Activated CD4-positive, CD25-positive, alpha-beta regulatory T cell treated with anti-CD3 and anti-CD28 coated beads, Interleukin-2, amount 50 U/mL, for 72 hours (primary cell): ENCODE measurements at regions not wholly inside any gene's neighbourhood (a gene's known extent, or its start where the extent isn't known, plus 50 kb on each side); places are given as distances from the start of the nearest gene placed in this dataset.
"Not testable (repeated sequence)": the region's sequence is repeated elsewhere in the genome, so short reads cannot be mapped to it uniquely, and the experiment has no call there.

Source experiments
- DNase-seq: peaks from one replicate; pipeline ENCODE4 v3.0.0; 2021

DNA sequence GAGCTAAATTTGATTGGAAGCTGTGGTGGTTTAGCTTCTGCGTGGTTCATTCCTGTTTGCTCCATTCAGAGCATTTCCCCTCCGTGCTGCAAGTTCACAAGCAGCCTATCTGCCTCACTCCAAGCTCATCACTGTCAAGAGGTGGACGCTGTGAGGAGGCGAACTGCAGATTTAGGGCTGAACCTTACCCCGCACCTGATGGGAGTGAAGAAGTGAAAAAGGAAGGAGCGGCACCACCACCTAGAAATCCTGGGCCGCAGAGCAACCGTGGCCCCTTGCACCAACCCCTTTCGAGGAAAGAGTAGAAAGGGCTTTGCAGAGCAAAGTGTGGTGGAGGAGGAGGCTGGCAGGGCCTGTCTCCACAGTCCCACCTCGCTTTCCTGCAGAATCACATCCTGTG is 117.4 kb downstream of the IER5 start:
- DNase-seq: no peak

GRCh38 chr1:181206513-181206912 is 118.0 kb downstream of the IER5 start:
- DNase-seq: no peak

GRCh38 chr1:181206979-181207790 is 118.7 kb downstream of the IER5 start:
- no peak for DNase-seq

DNA sequence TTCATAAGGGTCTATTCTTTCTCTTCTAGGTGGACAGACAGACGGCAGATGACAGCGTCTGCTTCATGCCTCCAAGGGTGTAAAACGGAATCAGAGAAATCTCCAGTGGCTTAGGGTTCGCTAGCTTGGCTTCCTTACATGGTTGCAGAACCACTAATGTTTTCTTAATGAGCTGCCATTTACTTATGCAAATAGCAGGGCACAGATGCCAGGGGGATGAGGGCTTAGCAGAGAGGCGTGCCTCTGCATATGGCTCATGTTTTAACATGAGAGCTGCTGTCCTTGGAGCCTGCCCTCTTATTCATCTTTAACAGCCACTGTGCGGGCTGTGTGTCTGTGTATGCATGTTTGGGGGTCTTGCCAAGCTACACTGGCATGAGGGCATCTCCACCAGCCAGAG is 119.6 kb downstream of the IER5 start:
- no peak for DNase-seq

DNA sequence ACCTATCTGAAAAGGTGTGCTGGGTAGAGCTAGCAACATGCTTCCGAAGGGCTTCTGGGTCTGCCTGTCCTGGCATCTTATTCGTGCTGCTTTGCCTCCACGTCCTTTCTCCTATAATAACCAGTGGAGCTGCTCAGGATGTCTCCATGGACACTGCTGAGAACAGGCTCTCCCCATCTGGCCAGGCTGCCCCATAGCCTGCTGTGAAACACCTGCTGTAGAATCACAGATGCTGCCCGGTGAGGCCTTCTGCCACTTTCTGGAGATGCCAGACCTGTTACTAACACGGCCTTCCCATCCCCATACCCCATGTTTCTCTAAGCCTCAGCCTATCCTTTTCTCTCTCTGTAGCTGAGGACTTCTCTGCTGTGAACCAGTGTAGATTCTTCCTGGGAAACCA is 120.5 kb downstream of the IER5 start:
- DNase-seq: no peak

DNA sequence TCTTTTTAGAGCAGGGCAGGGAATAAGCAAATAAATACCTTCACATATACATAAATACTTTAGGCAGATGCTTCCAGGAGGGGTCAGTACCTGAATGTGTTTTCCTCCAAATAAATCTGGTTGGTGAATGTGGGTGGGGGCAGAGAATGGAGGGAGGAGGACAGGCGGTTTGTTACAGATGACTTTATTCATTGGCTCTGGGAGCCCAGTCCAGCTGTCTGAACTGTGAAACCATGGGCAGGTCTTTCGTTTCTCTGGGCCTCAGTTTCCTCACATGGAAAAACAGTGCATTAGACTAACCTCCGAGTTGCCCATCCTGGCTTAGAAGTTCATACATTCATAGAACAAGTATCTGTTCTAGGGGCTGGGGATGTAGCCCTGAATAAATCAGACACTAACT is 124.6 kb downstream of the IER5 start:
- DNase-seq: no peak

- no peak for DNase-seq
These were observed 128.1 kb downstream of the IER5 start for GRCh38 chr1:181216591-181216994.

DNA sequence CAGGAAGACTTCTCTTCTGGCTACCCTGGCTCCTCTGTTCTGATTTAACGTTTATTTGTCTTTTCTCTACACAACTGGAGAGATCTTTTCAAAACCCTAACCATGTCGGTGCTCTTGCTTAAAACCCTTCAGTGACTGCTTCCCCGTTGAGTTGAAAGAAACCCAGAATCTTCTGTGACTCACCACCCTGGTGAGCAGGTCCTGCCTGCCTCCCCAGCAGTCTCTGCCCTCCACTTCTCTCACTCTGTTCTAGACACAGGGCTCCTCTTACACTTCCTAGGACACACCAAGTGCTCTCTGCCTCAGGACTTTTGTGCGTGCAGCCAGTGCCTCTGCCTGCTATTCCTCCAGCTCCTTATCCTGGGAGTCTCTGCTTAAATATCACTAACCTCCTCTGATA is 131.4 kb downstream of the IER5 start:
- no peak for DNase-seq

GRCh38 chr1:181221078-181221477 is 132.6 kb downstream of the IER5 start:
- DNase-seq: no peak

DNA sequence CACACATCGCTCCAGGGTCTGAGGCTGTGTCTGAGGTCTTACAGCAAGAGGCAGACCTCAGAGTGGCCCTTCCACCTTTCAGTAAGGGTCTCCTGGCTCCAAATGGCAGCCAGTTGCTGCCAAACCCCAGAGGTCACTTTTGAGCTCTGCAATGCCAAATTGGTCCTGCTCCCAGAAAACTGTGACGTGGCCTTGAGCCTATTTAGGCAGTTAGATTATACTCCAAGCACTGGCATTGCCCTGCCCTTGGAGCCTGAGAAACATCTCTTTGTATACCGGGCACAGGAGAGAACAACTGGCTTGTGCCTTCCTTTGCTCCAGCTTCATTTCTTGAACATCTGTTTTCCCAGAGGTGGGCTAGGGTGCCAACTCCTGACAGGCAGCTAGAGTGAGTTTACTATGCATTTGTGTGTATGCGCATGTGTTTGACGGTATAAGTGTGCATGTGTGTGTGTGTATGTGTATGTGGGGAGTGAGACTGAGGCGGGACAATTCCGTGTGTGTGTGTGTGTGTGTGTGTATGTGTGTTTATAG is 134.5 kb downstream of the IER5 start:
- no peak for DNase-seq

- DNase-seq: not testable (repeated sequence)
These were observed 138.2 kb downstream of the IER5 start for GRCh38 chr1:181226728-181227127.

DNA sequence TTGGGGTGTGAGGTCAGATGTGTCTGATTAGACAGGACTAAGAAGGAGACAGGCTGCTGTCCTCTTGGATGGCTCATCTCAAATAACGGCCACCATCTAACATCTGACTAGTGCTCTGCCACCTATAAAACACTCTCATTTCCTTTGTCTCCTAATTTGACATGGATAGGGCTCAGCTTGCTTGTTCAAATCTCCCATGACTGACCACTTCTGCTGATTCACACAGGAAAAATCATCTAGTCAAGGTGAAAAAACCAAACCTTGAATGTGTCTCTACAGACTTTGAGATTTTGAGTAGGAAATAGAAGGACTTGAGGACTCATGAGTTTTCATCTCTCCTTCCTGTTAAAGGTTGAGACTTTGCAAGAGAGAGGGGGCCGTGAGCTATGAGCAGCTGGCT is 150.6 kb downstream of the IER5 start:
- no peak for DNase-seq

DNA sequence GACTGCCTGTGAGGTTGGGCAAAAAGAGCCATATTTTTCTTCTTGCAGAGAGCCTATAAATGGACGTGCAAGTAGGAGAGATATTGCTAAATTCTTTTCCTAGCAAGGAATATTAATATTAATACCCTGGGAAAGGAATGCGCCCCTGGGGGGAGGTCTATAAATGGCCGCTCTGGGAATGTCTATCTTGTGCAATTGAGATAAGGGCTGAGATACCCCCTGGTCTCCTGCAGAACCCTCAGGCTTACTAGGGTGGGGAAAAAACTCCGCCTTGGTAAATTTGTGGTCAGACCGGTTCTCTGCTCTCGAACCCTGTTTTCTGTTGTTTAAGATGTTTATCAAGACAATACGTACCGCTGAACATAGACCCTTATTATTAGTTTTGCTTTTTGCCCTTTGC is 157.8 kb downstream of the IER5 start:
- not testable (repeated sequence) for DNase-seq

GRCh38 chr1:181248361-181248760 is 159.9 kb downstream of the IER5 start:
- DNase-seq: not testable (repeated sequence)

GRCh38 chr1:181249186-181249585 is 160.7 kb downstream of the IER5 start:
- DNase-seq: no peak

DNA sequence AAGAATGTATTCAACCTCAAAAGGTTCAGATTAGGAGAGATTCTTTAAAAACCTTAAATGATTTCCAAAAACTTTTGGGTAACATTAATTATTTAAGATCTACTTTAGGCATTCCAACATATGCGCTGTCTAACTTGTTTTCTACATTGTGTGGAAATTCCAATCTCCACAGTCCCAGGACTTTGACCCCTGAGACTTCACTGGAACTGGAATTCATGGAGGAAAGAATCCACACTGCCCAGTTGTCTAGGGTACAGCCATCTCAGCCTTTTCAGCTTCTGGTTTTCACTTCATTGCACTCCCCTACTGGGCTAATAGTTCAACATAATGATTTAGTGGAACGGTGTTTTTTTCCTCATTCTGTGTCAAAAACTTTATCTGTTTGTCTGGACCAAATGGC is 161.5 kb downstream of the IER5 start:
- no peak for DNase-seq

DNA sequence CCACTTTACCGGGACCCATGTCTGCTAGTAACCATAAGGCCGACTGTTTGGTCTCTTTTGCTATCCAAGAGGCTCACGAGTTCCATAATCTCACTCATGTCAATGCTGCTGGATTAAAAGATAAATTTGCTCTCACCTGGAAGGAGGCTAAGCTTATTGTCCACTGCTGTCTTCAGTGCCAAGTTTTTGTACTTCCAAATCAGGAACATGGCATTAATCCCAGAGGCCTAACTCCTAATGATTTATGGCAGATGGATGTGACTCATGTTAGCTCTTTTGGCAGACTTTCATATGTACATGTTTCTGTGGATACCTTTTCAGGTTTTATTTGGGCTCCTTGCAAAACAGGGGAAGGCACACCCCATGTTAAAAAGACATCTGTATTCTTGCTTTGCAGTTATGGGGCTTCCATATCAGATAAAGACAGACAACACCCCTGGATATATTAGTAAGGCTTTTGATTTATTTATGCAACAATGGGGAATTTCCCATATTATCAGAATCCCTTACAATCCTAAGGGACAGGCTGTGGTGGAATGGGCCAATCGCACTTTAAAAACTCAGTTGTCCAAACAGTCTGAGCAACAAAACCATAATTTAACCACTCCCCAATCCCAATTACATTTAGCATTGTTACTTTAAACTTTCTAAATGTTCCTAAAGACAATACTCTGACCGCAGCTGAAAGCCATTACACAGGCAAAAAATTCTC is 162.7 kb downstream of the IER5 start:
- DNase-seq: no peak

GRCh38 chr1:181251713-181252075 is 163.2 kb downstream of the IER5 start:
- DNase-seq: no peak

GRCh38 chr1:181253601-181254000 is 165.1 kb downstream of the IER5 start:
- not testable (repeated sequence) for DNase-seq

DNA sequence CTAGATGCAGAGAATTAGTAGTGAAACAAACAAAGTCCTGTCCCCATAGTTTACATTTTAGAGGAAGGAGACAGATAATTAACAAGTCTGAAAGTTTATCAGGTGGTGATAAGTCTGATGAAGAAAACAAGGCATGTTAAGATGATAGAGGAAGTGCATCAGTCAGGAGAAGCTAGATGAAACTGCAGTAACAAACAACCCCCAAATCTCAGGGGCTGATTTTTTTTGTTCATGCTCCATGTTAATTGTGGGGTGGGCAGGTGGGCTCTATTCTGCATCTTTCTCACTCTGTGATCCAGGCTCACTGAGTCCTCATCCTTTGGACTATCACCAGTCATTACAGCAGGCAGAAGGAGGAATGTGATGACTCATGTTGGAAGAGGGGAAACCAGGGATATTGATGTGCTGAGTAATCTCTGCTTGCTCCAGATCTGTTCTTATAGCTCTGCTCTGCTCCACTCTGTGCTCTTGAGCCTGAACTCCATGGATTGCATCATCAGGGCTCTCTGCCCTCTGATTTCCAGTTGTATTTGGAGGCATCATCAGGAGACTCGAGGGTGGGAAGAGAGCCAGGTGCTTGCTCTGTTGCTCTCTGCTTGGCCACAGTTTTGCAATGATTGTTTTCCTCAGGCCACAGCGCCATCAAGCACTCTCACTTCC is 166.9 kb downstream of the IER5 start:
- DNase-seq: no peak

DNA sequence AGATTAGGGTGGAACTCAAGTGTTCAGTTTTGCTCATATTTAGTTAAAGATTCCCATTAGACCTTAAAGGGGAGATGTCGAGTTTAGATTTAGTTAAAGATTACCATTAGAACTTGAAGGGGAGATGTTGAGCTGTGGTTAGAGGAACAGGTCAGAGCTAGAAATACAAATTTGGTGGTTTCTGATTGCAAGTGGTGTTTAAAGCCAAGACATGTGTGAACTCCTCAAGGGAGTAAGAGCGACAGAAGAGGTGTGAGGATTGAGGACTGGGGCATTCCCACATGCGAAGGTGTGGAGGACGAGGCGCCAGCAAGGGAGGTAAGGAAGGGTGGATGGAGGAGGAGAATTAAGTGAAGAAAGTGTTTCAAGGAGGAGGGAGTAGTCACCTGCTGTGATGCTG is 168.6 kb downstream of the IER5 start:
- no peak for DNase-seq

GRCh38 chr1:181259026-181259745 is 170.7 kb downstream of the IER5 start:
- no peak for DNase-seq

DNA sequence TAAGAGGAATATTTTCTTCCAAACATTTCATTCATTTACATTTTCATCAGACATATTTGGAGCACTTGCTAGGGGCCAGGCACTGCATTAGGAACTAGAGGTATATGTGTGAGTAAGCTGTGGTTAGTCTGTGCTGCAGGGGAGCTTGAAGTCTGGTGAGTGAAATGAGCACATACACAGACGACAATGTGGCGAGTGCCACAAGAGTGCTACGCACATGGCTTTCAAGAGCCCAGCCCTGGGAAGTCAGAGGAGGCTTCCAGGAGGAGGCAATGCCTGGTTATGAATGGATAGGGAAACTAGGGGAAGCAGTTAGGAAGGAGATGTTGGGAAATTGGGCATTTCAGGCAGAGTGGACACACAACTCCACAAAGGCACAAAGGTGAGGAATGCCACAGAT is 171.8 kb downstream of the IER5 start:
- no peak for DNase-seq
